HCT116 (cell line): ENCODE measurements at regions not wholly inside any gene's neighbourhood (a gene's known extent, or its start where the extent isn't known, plus 50 kb on each side); places are given as distances from the start of the nearest gene placed in this dataset.

Experiments used
- ATAC-seq: fragments of 200-7000 bp; cut with Tn5 transposase; 2 replicates; pipeline ENCODE4 v1.9.1; 2020; ENCODE audit warnings: mild to moderate bottlenecking, moderate library complexity
- BruUV-seq: library from RNA; stranded (reverse); fragments of 400-500 nt; replicated peaks from 2 replicates; lab custom pipeline; 2021; lab: Mats Ljungman, UMichigan
- CTCF ChIA-PET: fragments of 300-600 bp; sonication (Branson Sonifier 250); formaldehyde crosslinking; loops from one replicate; lab custom pipeline; 2021; ENCODE audit warnings: antibody characterized with exemption; lab: Charles Lee
- POLR2A ChIA-PET: fragments of 300-600, 350-600 bp; sonication (Branson Sonifier 250); formaldehyde crosslinking; loops from one replicate; lab custom pipeline; 2021; ENCODE audit warnings: antibody characterized with exemption; lab: Charles Lee
- RAD21 ChIA-PET, 2 experiments: fragments of 300-600 bp; sonication (Branson Sonifier 250); formaldehyde crosslinking; loops; one replicate each; lab custom pipeline; 2023; ENCODE audit warnings: low total read pairs in 2 of 2; ENCODE audit not compliant: uncharacterized antibody in 2 of 2, unreplicated experiment in 2 of 2, low non-redundant PET in 1 of 2; lab: Charles Lee
- DNase-seq: peaks from one replicate; pipeline ENCODE4 v3.0.0-alpha.2; 2010; ENCODE audit warnings: low read depth, low spot score
- H2AFZ ChIP-seq: fragments of 200-600 bp; shearing (Covaris generic), sonication (generic); 2 replicates; pipeline ENCODE4 v1.6.1; 2017; ENCODE audit warnings: low read depth, mixed run types, mixed read lengths, antibody characterized with exemption, low read length; ENCODE audit not compliant: poor library complexity, severe bottlenecking
- H3K27ac ChIP-seq: 2 replicates; pipeline ENCODE4 v1.5.1; 2012; ENCODE audit warnings: low read depth, low read length
- H3K27me3 ChIP-seq: fragments of 200-600 bp; sonication (generic); 2 replicates; pipeline ENCODE4 v1.6.1; 2016; ENCODE audit warnings: mixed run types, low read length, mixed read lengths; ENCODE audit not compliant: insufficient read depth
- H3K36me3 ChIP-seq, 2 experiments: fragments of 200-500 bp in 1 of 2; fragments of 200-600 bp in 1 of 2; sonication (Bioruptor generic) in 1 of 2; sonication (generic) in 1 of 2; 2 replicates each; pipeline versions ENCODE4 v1.5.1 to v1.6.1; 2014 to 2016; ENCODE audit warnings: low read length in 2 of 2, inconsistent platforms in 1 of 2, mixed read lengths in 1 of 2, mixed run types in 1 of 2; ENCODE audit not compliant: insufficient read depth in 2 of 2, control insufficient read depth in 1 of 2
- H3K4me1 ChIP-seq, 2 experiments: fragments of 200-600 bp in 1 of 2; sonication (generic) in 1 of 2; 2 replicates each; pipeline versions ENCODE4 v1.5.1 to v1.6.1; 2012 to 2017; ENCODE audit warnings: low read length in 2 of 2, inconsistent platforms in 1 of 2, mild to moderate bottlenecking in 1 of 2, mixed read lengths in 1 of 2, mixed run types in 1 of 2, moderate library complexity in 1 of 2; ENCODE audit not compliant: insufficient read depth in 2 of 2, control insufficient read depth in 1 of 2
- H3K4me2 ChIP-seq: fragments of 200-600 bp; sonication (generic); 2 replicates; pipeline ENCODE4 v1.6.1; 2017; ENCODE audit warnings: mixed run types, low read length, mixed read lengths
- H3K4me3 ChIP-seq, 2 experiments: fragments of 200-600 bp in 1 of 2; sonication (generic) in 1 of 2; replicated peaks in 1 of 2; 2 replicates each; pipeline ENCODE4 v1.5.1; 2011 to 2016; ENCODE audit warnings: low read length in 2 of 2, control low read depth in 1 of 2, low read depth in 1 of 2, mild to moderate bottlenecking in 1 of 2, mixed read lengths in 1 of 2, mixed run types in 1 of 2
- H3K79me2 ChIP-seq: fragments of 200-600 bp; sonication (generic); 2 replicates; pipeline ENCODE4 v1.6.1; 2017; ENCODE audit warnings: mild to moderate bottlenecking, mixed run types, low read length, moderate library complexity, mixed read lengths; ENCODE audit not compliant: insufficient read depth
- H3K9ac ChIP-seq: fragments of 200-600 bp; sonication (generic); 2 replicates; pipeline ENCODE4 v1.6.1; 2016; ENCODE audit warnings: low read length, mixed read lengths
- H3K9me2 ChIP-seq: fragments of 200-600 bp; sonication (generic), shearing (Covaris generic); 2 replicates; pipeline ENCODE4 v1.6.1; 2017; ENCODE audit warnings: mixed run types, mild to moderate bottlenecking, moderate library complexity; ENCODE audit not compliant: insufficient read depth
- H3K9me3 ChIP-seq, 2 experiments: fragments of 200-500 bp in 1 of 2; fragments of 200-600 bp in 1 of 2; sonication (Bioruptor generic) in 1 of 2; sonication (generic) in 1 of 2; 2 replicates each; pipeline ENCODE4 v1.6.1; 2014 to 2017; ENCODE audit warnings: low read length in 2 of 2, mixed read lengths in 2 of 2, inconsistent platforms in 1 of 2, low read depth in 1 of 2, mild to moderate bottlenecking in 1 of 2, mixed run types in 1 of 2, moderate library complexity in 1 of 2; ENCODE audit not compliant: control insufficient read depth in 1 of 2, insufficient read depth in 1 of 2
- H4K20me1 ChIP-seq: fragments of 200-600 bp; sonication (generic), shearing (Covaris generic); 2 replicates; pipeline ENCODE4 v1.6.1; 2017; ENCODE audit warnings: mixed run types, mild to moderate bottlenecking, moderate library complexity; ENCODE audit not compliant: insufficient read depth
- ATF3 ChIP-seq: IDR thresholded peaks from 2 replicates; pipeline ENCODE4 v1.6.1; 2012
- CEBPB ChIP-seq: IDR thresholded peaks from 2 replicates; pipeline ENCODE4 v1.6.1; 2012; ENCODE audit warnings: low read depth
- EZH2 ChIP-seq: fragments of 200-600 bp; sonication (generic); IDR thresholded peaks from 2 replicates; pipeline ENCODE4 v1.6.1; 2017; ENCODE audit warnings: antibody characterized with exemption, mixed run types
- MAX ChIP-seq: IDR thresholded peaks from 2 replicates; pipeline ENCODE4 v1.6.1; 2012
- POLR2AphosphoS5 ChIP-seq: IDR thresholded peaks from 2 replicates; pipeline ENCODE4 v1.6.1; 2011; ENCODE audit warnings: mild to moderate bottlenecking, low read depth, low read length, moderate library complexity
- RAD21 ChIP-seq: IDR thresholded peaks from 2 replicates; pipeline ENCODE4 v1.6.1; 2012; ENCODE audit warnings: low read depth, mild to moderate bottlenecking
- REST ChIP-seq: IDR thresholded peaks from 2 replicates; pipeline ENCODE4 v1.6.1; 2012; ENCODE audit warnings: low read depth
- SP1 ChIP-seq: IDR thresholded peaks from 2 replicates; pipeline ENCODE4 v1.6.1; 2012; ENCODE audit warnings: low read depth
- ZBTB33 ChIP-seq: IDR thresholded peaks from 2 replicates; pipeline ENCODE4 v1.6.1; 2011; ENCODE audit warnings: mild to moderate bottlenecking, low read length, moderate library complexity; ENCODE audit not compliant: insufficient replicate concordance; ENCODE audit errors: extremely low read depth
- intact Hi-C: fragments of 100-400 bp; cut with micrococcal nuclease; formaldehyde crosslinking; loops from 2 replicates; pipeline ENCODE4 v1.10.0; 2022

- H3K27me3 ChIP-seq, result no peaks in the 10 kb centered on the region
- no peaks in the 10 kb centered on the region for H3K9me2 ChIP-seq
- POLR2A ChIA-PET, result no interaction called here
- peaks cover 13% of the 10 kb centered on the region; the same call in 1 of the 2 replicates for H4K20me1 ChIP-seq
- CTCF ChIA-PET, result no interaction called here
- H3K4me1 ChIP-seq, result peaks cover 0 to 12% of the 10 kb centered on the region in 2 experiments; a peak in 2 of 4 replicates
- H3K79me2 ChIP-seq, result peaks cover 99% of the 10 kb centered on the region
- H3K27ac ChIP-seq, result no peak overlapping the region
- RAD21 ChIA-PET, result no interaction called here
- no peak overlapping the region for H3K9ac ChIP-seq
- no peak overlapping the region for H2AFZ ChIP-seq
- ATAC-seq (no peak), DNase-seq (no peak)
- H3K36me3 ChIP-seq, result 0 out of 4 replicates have a peak, but pooled peaks cover 0 to 7% of the 10 kb centered on the region in 2 experiments
- TF ChIP-seq POLR2AphosphoS5 (no peak), ZBTB33 (no peak), REST (no peak), SP1 (no peak), EZH2 (no peak), ATF3 (no peak), MAX (no peak), CEBPB (no peak), RAD21 (no peak)
- intact Hi-C loops, result no loop called here
- no TSS peak for BruUV-seq
- H3K9me3 ChIP-seq, result no peaks in the 10 kb centered on the region
- no peak overlapping the region for H3K4me3 ChIP-seq
- H3K4me2 ChIP-seq, result no peak overlapping the region
Observed at GRCh38 chr3:72421126-72421525, 427.1 kb downstream of the SHQ1 start.
